Esophagus muscularis mucosa (tissue), 4 donors: ENCODE measurements at regions not wholly inside any gene's neighbourhood (a gene's known extent, or its start where the extent isn't known, plus 50 kb on each side); places are given as distances from the start of the nearest gene placed in this dataset.

Experiments
- DNase-seq: peaks from one replicate; pipeline ENCODE4 v3.0.0-alpha.2; 2017; ENCODE audit errors: extremely low spot score
- H3K27ac ChIP-seq, 4 donors: fragments of 200-600 bp; sonication (generic); replicated peaks in 1 of 4; 1 replicate in 3 of 4; 2 replicates in 1 of 4; pipeline ENCODE4 v1.5.1; 2016 to 2019; ENCODE audit warnings: mild to moderate bottlenecking in 1 of 4
- H3K27me3 ChIP-seq, 4 donors: fragments of 200-600 bp; sonication (generic); one replicate each; pipeline versions ENCODE4 v1.5.1 to v1.6.0; 2016 to 2019
- H3K36me3 ChIP-seq, 4 donors: fragments of 200-600 bp; sonication (generic); one replicate each; pipeline ENCODE4 v1.5.1; 2016 to 2019
- H3K4me1 ChIP-seq, 4 donors: fragments of 200-600 bp; sonication (generic); one replicate each; pipeline ENCODE4 v1.5.1; 2016 to 2019
- H3K4me3 ChIP-seq, 4 donors: fragments of 200-600 bp; sonication (generic); 1 replicate in 2 of 4; 2 replicates in 2 of 4; pipeline ENCODE4 v1.5.1; 2016 to 2019; ENCODE audit warnings: mild to moderate bottlenecking in 4 of 4, moderate library complexity in 1 of 4
- H3K9me3 ChIP-seq, 4 donors: fragments of 200-600 bp; sonication (generic); 1 replicate in 3 of 4; 2 replicates in 1 of 4; pipeline ENCODE4 v1.5.1; 2016 to 2019
- CTCF ChIP-seq, 3 experiments: fragments of 200-600 bp in 2 of 3; fragments of 450-650 bp in 1 of 3; sonication (generic) in 2 of 3; IDR thresholded peaks; one replicate each; pipeline ENCODE4 v1.5.1; 2017 to 2019; ENCODE audit warnings: antibody characterized with exemption in 3 of 3, mild to moderate bottlenecking in 2 of 3, moderate library complexity in 1 of 3
- EP300 ChIP-seq: sonication (generic); formaldehyde crosslinking; IDR thresholded peaks from one replicate; pipeline ENCODE4 v1.6.1; 2017; ENCODE audit warnings: antibody characterized with exemption
- POLR2A ChIP-seq: fragments of 450-650 bp; IDR thresholded peaks from one replicate; pipeline ENCODE4 v1.6.1; 2017; ENCODE audit warnings: antibody characterized with exemption, moderate library complexity, mild to moderate bottlenecking, low read depth
- POLR2AphosphoS5 ChIP-seq, 2 donors: sonication (generic); formaldehyde crosslinking; IDR thresholded peaks; one replicate each; pipeline ENCODE4 v1.6.1; 2017; ENCODE audit warnings: antibody characterized with exemption in 2 of 2
- WGBS: methylation state at CpG from one replicate; pipeline ENCODE4 v1.1.5; 2018; 5-methylcytosine and 5-hydroxymethylcytosine counted together
- intact Hi-C: fragments of 100-400 bp; cut with DNase I; formaldehyde crosslinking; loops from one replicate; pipeline ENCODE4 v1.15.1; 2023

DNA sequence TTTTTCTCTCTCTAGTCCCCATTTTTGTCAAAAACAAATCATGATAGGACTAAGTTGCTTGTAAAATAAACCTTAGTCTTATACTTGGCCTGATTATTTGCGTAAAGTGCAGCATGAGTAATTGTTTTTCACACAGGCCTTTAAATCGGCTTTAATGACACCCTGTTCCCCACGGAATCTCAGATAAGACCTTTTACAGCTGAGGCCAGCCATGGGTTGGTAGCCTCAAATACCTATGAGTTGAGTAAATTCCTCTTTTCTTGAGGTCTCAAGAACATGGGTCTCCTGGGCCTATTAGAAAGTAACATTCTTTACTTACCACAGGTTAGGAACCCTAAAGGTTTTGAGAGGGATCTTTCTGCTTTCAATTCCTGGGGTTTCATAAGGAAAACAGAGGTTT, 761.0 kb upstream of the PHF14 start:
- no peak for DNase-seq
- Histone ChIP-seq H3K27me3 (no peaks in the 10 kb centered on the region), H3K4me1 (peaks cover 5 to 9% (median 9%) of the 10 kb centered on the region in 4 donors), H3K4me3 (no peak overlapping the region), H3K36me3 (no peaks in the 10 kb centered on the region), H3K9me3 (no peaks in the 10 kb centered on the region), H3K27ac (no peak overlapping the region)
- intact Hi-C loops: no loop called here
- WGBS: 89% methylated on average over 3 of the region's 3 CpGs
- TF ChIP-seq POLR2A (no peak), CTCF (IDR thresholded peaks at IDR 0.05) (no peak), EP300 (no peak), POLR2AphosphoS5 (IDR thresholded peaks at IDR 0.05) (no peak)

GRCh38 chr7:10216462-10216861, 757.2 kb upstream of the PHF14 start:
- Histone ChIP-seq H3K4me1 (peaks cover 0 to 8% (median 2%) of the 10 kb centered on the region in 4 donors), H3K27me3 (no peaks in the 10 kb centered on the region), H3K36me3 (no peaks in the 10 kb centered on the region), H3K4me3 (no peak overlapping the region), H3K27ac (no peak overlapping the region), H3K9me3 (no peaks in the 10 kb centered on the region)
- no peak for DNase-seq
- intact Hi-C loops: no loop called here
- 82% methylated on average over 2 of the region's 2 CpGs for WGBS
- TF ChIP-seq POLR2AphosphoS5 (IDR thresholded peaks at IDR 0.05) (no peak), POLR2A (no peak), EP300 (no peak), CTCF (IDR thresholded peaks at IDR 0.05) (no peak)

DNA sequence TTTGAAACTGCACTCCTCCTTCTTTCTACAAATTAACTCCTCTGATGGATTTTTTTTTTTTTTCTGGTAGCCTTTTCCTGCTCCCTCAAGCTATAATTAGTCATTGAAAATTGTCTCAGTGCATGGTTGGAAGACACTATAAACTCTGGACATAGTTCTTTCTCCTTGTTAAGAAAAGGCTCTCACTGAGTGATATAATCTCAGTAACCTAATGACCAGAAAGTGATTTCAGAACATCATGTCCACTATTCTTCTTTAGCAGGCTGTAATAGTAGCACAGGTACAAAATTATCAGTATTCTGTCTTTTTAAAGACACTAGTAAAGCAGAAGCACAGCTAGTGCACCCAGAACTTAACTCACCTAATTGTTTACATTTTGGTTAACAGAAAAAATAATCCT, 752.6 kb upstream of the PHF14 start:
- no peak for TF ChIP-seq CTCF (IDR thresholded peaks at IDR 0.05)
- TF ChIP-seq POLR2AphosphoS5 (IDR thresholded peaks at IDR 0.05): no peak
- no peak for TF ChIP-seq POLR2A
- TF ChIP-seq EP300: no peak
- intact Hi-C loops: no loop called here

DNA sequence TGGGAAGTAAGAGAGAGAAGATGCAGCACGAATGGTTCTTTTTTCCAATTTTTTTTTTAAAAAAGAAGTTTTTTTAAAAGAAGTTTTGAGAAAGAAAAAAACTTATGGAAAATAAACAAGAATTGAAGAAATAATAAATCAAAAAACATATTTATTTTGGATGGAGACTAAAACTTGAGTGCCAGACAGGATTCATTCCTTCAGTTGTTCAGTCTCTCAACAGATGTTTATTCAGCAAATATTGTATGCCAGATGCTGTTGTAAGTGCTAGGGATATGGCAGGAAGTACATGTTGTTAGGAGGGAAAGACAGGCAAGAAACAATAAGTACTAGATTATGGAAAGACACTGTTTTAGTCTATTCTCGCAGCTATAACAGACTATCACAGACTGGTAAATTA, 750.7 kb upstream of the PHF14 start:
- no peaks in the 10 kb centered on the region for H3K27me3 ChIP-seq
- H3K9me3 ChIP-seq: no peaks in the 10 kb centered on the region
- no peak for DNase-seq
- H3K36me3 ChIP-seq: no peaks in the 10 kb centered on the region
- intact Hi-C loops: no loop called here
- peaks cover 6 to 38% (median 17%) of the 10 kb centered on the region in 4 donors for H3K4me1 ChIP-seq
- no peak overlapping the region for H3K27ac ChIP-seq
- TF ChIP-seq POLR2A (no peak), EP300 (no peak), POLR2AphosphoS5 (IDR thresholded peaks at IDR 0.05) (no peak), CTCF (IDR thresholded peaks at IDR 0.05) (no peak)
- 61% methylated on average over 2 of the region's 2 CpGs for WGBS
- no peak overlapping the region for H3K4me3 ChIP-seq

More for the DNA sequence above, 752.6 kb upstream of the PHF14 start:
- Histone ChIP-seq H3K9me3 (no peaks in the 10 kb centered on the region), H3K27me3 (no peaks in the 10 kb centered on the region), H3K4me1 (peaks cover 3 to 24% (median 17%) of the 10 kb centered on the region in 4 donors), H3K36me3 (no peaks in the 10 kb centered on the region), H3K27ac (no peak overlapping the region), H3K4me3 (no peak overlapping the region)
- DNase-seq: no peak

DNA sequence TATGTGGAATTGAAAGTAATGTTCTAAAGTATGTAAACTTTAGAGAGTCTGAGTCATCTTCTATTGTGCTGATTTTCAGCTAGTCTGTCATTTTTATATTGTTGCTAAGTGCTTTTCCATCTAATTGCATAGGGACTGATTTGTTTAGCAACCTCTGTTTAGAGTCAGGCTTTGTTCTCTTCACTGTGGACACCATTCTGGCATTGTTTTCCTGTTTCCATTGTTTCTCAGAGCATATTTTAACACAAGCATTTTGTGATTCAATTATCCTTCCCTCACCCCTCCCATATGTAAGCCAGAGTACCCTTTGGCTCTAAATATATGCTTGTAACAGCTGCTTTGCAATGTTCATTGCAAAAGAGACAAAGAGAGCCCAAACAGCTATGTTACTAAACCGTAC, 748.4 kb upstream of the PHF14 start:
- WGBS: 36% methylated on average over 1 of the region's 1 CpG
- Histone ChIP-seq H3K27ac (no peak overlapping the region), H3K4me3 (no peak overlapping the region), H3K36me3 (no peaks in the 10 kb centered on the region), H3K27me3 (no peaks in the 10 kb centered on the region), H3K9me3 (no peaks in the 10 kb centered on the region), H3K4me1 (peaks cover 6 to 39% (median 17%) of the 10 kb centered on the region in 4 donors)
- DNase-seq: no peak
- TF ChIP-seq CTCF (IDR thresholded peaks at IDR 0.05) (no peak), POLR2AphosphoS5 (IDR thresholded peaks at IDR 0.05) (no peak), POLR2A (no peak), EP300 (no peak)
- intact Hi-C loops: no loop called here
